NB4 (cell line): ENCODE measurements at regions not wholly inside any gene's neighbourhood (a gene's known extent, or its start where the extent isn't known, plus 50 kb on each side); places are given as distances from the start of the nearest gene placed in this dataset.

Source experiments
- CTCF ChIP-seq: IDR thresholded peaks from one replicate; pipeline ENCODE4 v1.5.1; 2012; ENCODE audit warnings: low read depth, low read length
- POLR2A ChIP-seq: IDR thresholded peaks from 2 replicates; pipeline ENCODE4 v1.6.1; 2011; ENCODE audit warnings: mild to moderate bottlenecking; ENCODE audit not compliant: insufficient read length; ENCODE audit errors: extremely low read depth

GRCh38 chr3:19644405-19644804 is 289.6 kb downstream of the EFHB start:
- TF ChIP-seq CTCF (no peak), POLR2A (no peak)
